Frontal cortex (tissue), 3 donors: ENCODE measurements at regions not wholly inside any gene's neighbourhood (a gene's known extent, or its start where the extent isn't known, plus 50 kb on each side); places are given as distances from the start of the nearest gene placed in this dataset.
"Not testable (repeated sequence)": the region's sequence is repeated elsewhere in the genome, so short reads cannot be mapped to it uniquely, and the experiment has no call there.

Source experiments
- DNase-seq, 2 donors: peaks; one replicate each; pipeline ENCODE4 v3.0.0; 2012; ENCODE audit warnings: low spot score in 2 of 2
- FAIRE-seq: peaks from 2 replicates; lab custom pipeline; 2012; peaks lifted over from hg19 to GRCh38; lab: Jason Lieb, UNC
- donor health status: control.
- donor health status: control.
- donor health status: control.

DNA sequence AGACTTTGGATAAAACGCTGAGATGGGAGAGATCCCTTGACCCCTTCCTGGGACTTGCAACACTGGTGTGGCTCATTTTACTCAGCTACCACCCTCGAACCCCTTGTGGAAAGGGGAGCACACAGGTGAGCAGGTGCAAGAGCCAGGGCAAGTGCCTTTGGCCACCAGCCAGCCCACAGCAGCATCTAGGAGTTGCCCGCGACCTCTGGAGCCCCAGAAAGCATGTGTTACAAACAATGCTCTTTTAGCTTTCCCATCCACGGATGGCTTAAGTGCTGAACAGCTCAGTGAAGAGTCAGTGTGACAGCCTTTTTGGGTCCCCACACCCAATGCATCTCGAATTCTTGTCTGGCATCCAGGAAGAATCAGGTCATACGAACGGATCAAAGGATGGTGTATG lies 197.8 kb downstream of the MEMO1 start:
- FAIRE-seq: no peak
- DNase-seq: no peak

GRCh38 chr2:31812051-31812798 lies 198.6 kb downstream of the MEMO1 start:
- FAIRE-seq: no peak
- no peak for DNase-seq

DNA sequence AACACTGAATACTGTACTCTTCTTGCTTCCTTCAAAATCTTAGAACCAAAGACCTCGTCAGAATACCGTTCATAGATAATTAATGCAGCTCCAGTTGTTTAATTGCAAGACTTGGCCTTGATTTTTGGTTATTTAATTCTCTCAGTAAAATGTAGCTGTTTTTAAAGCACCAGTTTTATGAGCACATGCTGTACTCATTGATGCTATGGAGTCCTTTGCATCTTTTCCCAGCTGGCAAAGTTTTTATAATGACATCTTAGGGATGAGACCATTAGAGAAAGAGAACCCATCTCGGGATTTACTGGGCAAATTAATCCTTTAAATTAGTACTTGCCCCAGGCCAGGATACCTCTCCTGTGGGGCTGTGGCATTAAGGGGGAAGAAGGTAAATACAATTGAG lies 199.3 kb downstream of the MEMO1 start:
- DNase-seq (no peak), FAIRE-seq (no peak)

DNA sequence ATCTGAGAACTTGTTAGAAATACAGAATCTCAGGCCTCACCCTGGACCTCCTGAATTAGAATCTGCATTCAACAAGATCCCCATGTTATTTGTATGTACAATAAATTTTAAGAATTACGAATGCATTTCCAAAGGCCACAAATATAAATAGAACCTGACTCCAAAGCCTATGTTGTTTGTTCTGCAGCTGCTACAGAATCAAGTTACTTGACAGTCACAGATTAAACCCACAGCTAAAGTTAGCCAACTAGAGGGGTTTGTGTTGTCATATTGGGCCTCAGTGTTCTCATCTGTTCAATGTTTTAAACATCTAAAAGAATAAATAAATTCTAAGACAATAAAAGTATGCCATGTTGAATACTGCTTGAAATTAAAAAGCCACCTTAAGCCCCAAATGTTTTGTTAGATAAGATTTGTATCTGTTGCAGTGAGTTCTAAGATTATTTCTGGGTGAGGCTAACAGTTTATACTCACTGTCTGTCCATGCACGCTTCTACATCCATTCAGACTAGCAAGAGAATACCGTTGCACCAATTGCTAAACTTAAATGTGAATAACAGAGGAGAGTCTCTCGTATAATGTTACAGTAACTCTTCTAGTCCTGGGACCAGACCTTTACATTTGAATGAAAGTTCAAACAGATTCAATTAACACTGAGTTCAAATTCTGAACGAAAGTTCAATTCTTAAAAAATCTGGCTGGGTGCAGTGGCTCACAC lies 200.4 kb downstream of the MEMO1 start:
- FAIRE-seq (no peak), DNase-seq (no peak)

DNA sequence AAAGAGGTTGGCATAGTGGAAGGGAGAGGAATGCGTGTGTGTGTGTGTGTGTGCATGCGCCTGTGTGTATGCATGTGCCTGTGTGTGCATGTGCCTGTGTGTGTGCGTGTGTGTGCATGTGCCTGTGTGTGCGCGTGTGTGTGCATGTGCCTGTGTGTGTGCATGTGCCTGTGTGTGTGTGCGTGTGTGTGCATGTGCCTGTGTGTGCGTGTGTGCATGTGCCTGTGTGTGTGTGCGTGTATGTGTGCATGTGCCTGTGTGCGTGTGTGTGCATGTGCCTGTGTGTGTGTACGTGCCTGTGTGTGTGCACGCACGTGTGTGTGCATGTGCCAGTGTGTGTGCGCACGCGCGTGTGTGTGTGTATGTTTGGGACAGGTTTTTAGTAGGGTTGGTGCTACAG lies 205.1 kb downstream of the MEMO1 start:
- FAIRE-seq (no peak), DNase-seq (no peak)

DNA sequence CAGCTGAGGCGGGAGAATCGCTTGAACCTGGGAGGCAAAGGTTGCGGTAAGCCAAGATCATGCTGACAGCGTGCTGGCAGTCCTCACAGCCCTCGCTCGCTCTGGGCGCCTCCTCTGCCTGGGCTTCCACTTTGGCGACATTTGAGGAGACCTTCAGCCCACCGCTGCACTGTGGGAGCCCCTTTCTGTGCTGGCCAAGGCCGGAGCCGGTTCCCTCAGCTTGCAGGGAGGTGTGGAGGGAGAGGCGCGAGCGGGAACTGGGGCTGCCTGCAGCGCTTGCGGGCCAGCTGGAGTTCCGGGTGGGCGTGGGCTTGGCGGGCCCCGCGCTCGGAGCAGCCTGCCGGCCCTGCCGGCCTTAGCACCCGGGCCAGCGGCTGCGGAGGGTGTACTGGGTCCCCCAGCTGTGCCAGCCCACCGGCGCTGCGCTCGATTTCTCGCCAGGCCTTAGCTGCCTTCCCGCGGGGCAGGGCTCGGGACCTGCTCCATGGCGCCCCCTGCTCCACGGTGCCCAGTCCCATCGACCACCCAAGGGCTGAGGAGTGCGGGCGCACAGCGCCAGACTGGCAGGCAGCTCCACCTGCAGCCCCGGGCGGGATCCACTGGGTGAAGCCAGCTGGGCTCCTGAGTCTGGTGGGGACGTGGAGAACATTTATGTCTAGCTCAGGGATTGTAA lies 207.2 kb downstream of the MEMO1 start:
- not testable (repeated sequence) for DNase-seq, FAIRE-seq

DNA sequence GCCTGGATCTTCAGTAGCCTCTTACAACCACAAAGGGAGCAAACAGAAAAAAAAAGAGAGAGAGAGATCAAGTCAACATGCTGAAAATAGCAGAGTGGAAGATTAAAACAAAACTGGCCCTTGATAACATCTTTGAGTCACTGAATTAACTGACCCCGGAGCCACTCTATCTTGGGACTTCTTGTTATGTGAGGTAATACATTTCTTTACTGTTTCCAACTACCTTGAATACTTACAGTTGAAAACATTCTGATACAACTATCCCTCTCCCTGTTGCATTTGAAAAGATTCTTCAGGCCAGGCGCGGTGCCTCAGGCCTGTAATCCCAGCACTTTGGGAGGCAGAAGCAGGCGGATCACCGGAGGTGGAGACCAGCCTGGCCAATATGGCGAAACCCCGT lies 208.1 kb downstream of the MEMO1 start:
- no peak for FAIRE-seq
- DNase-seq: no peak

DNA sequence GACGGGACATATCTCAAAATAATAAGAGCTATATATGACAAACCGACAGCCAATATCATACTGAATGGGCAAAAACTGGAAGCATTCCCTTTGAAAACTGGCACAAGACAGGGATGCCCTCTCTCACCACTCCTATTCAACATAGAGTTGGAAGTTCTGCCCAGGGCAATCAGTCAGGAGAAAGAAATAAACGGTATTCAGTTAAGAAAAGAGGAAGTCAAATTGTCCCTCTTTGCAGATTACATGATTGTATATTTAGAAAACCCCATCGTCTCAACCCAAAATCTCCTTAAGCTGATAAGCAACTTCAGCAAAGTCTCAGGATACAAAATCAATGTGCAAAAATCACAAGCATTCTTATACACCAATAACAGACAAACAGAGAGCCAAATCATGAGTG lies 211.5 kb downstream of the MEMO1 start:
- not testable (repeated sequence) for DNase-seq, FAIRE-seq

DNA sequence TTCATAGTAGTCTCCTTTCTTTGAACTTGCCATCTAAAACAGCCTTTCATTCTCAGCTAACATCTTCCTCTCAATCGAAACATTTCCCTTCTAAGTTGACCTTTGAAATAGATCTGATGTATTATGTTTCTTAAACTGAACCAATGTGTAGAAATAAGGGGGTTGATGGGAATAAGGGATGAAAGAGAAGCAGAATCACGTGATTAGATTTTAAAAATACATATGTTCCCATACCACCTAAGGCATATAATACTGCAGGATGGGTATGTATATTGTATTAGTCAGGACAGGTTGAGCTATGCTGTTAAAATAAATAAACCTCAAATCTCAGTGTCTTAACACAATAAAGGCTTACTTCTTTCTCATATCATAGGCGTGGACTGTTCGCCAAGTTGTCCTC lies 207.5 kb upstream of the SRD5A2 start:
- DNase-seq (no peak), FAIRE-seq (no peak)

DNA sequence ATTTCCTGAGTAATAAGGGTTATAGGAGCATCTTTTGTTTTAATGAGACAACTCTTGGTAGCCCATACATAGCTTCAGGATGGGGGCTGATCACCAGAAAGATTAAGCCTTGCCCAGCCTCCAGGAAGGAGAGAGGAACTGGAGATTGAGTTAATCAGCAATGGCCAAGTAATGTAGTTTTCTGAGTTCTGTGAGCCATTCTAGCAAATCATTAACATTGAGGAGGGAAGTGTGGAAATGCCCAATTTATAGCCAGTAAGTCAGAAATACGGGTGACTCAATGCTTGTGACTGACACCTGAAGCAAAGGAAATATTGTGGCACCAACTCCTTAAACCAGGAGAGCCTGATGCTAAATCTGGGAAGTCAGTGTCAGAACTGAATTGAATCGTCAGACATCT lies 205.1 kb upstream of the SRD5A2 start:
- no peak for FAIRE-seq
- DNase-seq: no peak

DNA sequence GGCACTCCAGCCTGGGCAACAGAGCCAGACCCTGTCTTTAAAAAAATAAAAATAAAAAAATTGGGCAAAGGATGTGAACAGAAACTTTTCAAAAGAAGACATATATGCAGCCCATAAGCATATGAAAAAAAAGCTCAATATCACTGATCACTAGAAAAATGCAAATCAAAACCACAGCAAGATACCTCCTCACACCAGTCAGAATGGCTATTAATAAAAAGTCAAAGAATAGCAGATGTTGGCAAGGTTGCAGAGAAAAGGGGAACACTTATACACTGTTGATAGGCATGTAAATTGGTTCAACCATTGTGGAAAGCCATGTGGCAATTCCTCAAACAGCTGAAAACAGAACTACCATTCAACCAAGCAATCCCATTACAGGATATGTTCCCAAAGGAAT lies 204.1 kb upstream of the SRD5A2 start:
- DNase-seq (no peak), FAIRE-seq (no peak)

GRCh38 chr2:31783446-31784091 lies 202.8 kb upstream of the SRD5A2 start:
- not testable (repeated sequence) for FAIRE-seq, DNase-seq

DNA sequence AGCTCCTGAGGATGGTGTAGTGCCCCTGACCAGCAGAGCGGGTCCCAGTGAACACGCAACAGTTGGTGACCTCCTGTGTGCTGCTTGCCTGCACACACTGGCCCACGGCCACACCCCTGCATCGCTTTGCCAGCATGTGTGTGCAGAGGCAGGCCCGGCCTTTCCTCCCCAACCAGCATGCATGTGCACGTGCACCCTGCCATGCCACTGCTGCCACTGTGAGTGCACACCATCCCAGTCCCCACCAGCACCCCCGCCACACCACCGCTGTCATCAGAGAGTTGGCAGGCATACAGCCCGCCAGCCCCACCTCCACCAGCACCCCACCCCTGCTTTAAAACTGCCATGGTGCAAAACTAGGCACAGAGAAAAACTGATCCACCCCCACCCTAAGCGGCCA lies 197.4 kb upstream of the SRD5A2 start:
- no peak for FAIRE-seq

GRCh38 chr2:31770741-31771140 lies 190.0 kb upstream of the SRD5A2 start:
- FAIRE-seq: no peak

More for the DNA sequence above, 197.4 kb upstream of the SRD5A2 start:
- no peak for DNase-seq

DNA sequence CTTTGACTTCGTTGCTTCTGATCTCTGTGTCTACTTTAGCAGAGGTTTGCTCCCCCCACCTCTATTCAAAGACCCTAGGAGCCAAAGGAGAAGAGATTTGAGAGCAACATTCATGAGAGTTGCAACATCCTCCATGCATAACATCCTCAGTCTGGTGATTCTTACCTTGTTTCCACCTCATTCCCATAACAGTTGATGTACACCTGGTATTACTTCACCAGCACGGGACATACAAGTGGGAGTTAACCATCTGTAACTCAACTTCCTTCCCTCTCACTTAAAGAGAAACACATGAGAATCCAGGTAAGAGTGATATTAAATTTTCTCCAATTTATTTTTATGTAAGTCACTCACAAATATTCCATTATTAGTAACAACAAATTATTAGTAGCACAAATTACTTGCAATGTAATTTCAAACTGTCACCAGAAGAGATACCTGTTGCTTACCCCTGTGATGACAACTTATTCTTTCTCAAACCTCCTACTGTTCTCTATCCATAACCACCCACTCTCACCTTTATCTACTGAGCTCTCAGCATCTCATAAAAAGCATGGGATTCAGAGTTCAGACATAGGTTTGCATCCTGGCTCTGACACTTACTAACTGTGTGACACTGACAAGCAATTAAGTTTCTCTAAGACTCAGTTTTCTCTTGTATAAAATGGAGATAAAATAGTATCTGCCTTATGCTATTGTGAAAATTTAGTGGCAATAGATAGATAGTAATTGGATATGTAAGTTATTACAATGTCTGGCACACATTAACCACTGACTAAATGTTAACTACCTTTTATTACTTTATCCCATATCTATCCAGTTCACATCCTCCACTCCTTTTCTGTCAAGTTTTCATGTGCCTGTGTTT lies 184.6 kb upstream of the SRD5A2 start:
- DNase-seq: no peak
- no peak for FAIRE-seq

More at GRCh38 chr2:31770741-31771140, 190.0 kb upstream of the SRD5A2 start:
- DNase-seq: no peak

DNA sequence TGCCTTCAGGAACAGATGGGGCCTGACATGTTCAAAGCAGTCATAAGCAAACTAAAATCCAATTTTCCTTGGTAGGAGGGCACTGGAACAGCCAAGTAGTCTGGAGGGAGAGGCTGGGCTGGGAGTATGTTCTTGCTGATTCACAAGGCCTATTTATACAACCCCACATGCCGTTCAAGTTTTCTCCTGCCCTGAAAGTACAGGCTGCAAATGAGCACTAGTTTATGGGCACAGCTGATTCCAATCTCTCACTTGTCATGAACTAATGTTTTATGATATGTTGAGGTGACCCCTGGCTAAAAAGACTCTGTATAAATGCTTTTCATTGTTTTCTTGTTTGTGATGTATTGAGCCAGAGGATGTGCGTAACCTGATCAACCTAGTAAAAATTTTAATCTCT lies 183.4 kb upstream of the SRD5A2 start:
- FAIRE-seq (no peak), DNase-seq (no peak)

- FAIRE-seq (no peak), DNase-seq (no peak)
Measured at GRCh38 chr2:31762085-31762484, 181.3 kb upstream of the SRD5A2 start.

- not testable (repeated sequence) for FAIRE-seq
Measured at GRCh38 chr2:31757351-31757750, 176.6 kb upstream of the SRD5A2 start.

GRCh38 chr2:31748746-31749145 lies 168.0 kb upstream of the SRD5A2 start:
- not testable (repeated sequence) for DNase-seq, FAIRE-seq

More at GRCh38 chr2:31757351-31757750, 176.6 kb upstream of the SRD5A2 start:
- DNase-seq: not testable (repeated sequence)
